ENCODE measurements at regions not wholly inside any gene's neighbourhood (a gene's known extent, or its start where the extent isn't known, plus 50 kb on each side); places are given as distances from the start of the nearest gene placed in this dataset.

GRCh38 chr14:100388103-100389054 is 65.2 kb downstream of the SLC25A47 start (continued):
- TF ChIP-seq CBX3 (IDR thresholded peaks at IDR 0.05; ENCODE audit: low read depth) (no peak), CTCF (IDR thresholded peaks at IDR 0.05 in 2 of 3, conservative IDR thresholded peaks at IDR 0.05 in 1 of 3; ENCODE audit: borderline replicate concordance in 1 of 3, insufficient read depth in 1 of 3, low read depth in 2 of 3, low read length in 2 of 3) (no peak), POLR2A (IDR thresholded peaks at IDR 0.05; ENCODE audit: borderline replicate concordance, extremely low read depth, insufficient read depth, insufficient read length) (no peak), EGR1 (IDR thresholded peaks at IDR 0.05; ENCODE audit: low read depth) (no peak)

GRCh38 chr14:100389497-100390104 is 66.5 kb downstream of the SLC25A47 start:
- Histone ChIP-seq H3K36me3 (ENCODE audit: control insufficient read depth in 1 of 2, insufficient read depth in 2 of 2, low read length in 2 of 2) (no peaks in the 10 kb centered on the region), H2AFZ (ENCODE audit: low read depth, low read length, poor library complexity, severe bottlenecking) (no peak overlapping the region), H3K4me2 (ENCODE audit: low read length) (no peak overlapping the region), H3K9ac (ENCODE audit: low read length) (no peak overlapping the region), H3K79me2 (ENCODE audit: insufficient read depth, low read length) (no peaks in the 10 kb centered on the region), H4K20me1 (ENCODE audit: insufficient read depth) (no peaks in the 10 kb centered on the region), H3K4me3 (replicated peaks in 1 of 2; ENCODE audit: low read depth in 1 of 2, low read length in 2 of 2) (no peak overlapping the region), H3K27ac (ENCODE audit: low read depth, low read length) (no peak overlapping the region), H3K27me3 (ENCODE audit: insufficient read depth, low read length) (no peaks in the 10 kb centered on the region), H3K4me1 (ENCODE audit: control insufficient read depth in 1 of 2, insufficient read depth in 2 of 2, low read length in 2 of 2) (peaks cover 2 to 11% of the 10 kb centered on the region in 2 experiments; a peak in 2 of 4 replicates), H3K9me3 (ENCODE audit: control insufficient read depth in 1 of 2, insufficient read depth in 1 of 2, low read depth in 1 of 2, low read length in 2 of 2) (no peaks in the 10 kb centered on the region), H3K9me2 (ENCODE audit: insufficient read depth) (no peaks in the 10 kb centered on the region)
- DNase-seq (ENCODE audit: low read depth, low spot score): no peak
- RAD21 ChIA-PET (ENCODE audit: low non-redundant PET in 1 of 2, low total read pairs in 2 of 2, uncharacterized antibody in 2 of 2, unreplicated experiment in 2 of 2): no interaction called here
- intact Hi-C loops (cut with micrococcal nuclease): loop anchor here (5.0 to 10.0 kb wide), 2 partner anchors 845 to 1273 kb away; no protein-coding TSS in a partner anchor
- POLR2A ChIA-PET: no interaction called here
- no peak for ATAC-seq
- no peak for TF ChIP-seq ZFX (IDR thresholded peaks at IDR 0.05)
- no peak for TF ChIP-seq CTCF (IDR thresholded peaks at IDR 0.05 in 2 of 3, conservative IDR thresholded peaks at IDR 0.05 in 1 of 3; ENCODE audit: borderline replicate concordance in 1 of 3, insufficient read depth in 1 of 3, low read depth in 2 of 3, low read length in 2 of 3)
- TF ChIP-seq SIN3A (IDR thresholded peaks at IDR 0.05; ENCODE audit: low read depth): no peak
- TF ChIP-seq JUND (IDR thresholded peaks at IDR 0.05): no peak
- no peak for TF ChIP-seq EGR1 (IDR thresholded peaks at IDR 0.05; ENCODE audit: low read depth)
- no peak for TF ChIP-seq POLR2AphosphoS5 (IDR thresholded peaks at IDR 0.05; ENCODE audit: low read depth, low read length)
- TF ChIP-seq REST (IDR thresholded peaks at IDR 0.05; ENCODE audit: low read depth): no peak
- no peak for TF ChIP-seq FOSL1 (IDR thresholded peaks at IDR 0.05; ENCODE audit: low read depth)
- no peak for TF ChIP-seq ZNF274 (IDR thresholded peaks at IDR 0.05; ENCODE audit: low read depth, low read length)
- TF ChIP-seq ATF3 (IDR thresholded peaks at IDR 0.05): no peak
- no peak for TF ChIP-seq YY1 (IDR thresholded peaks at IDR 0.05; ENCODE audit: extremely low read depth, insufficient replicate concordance, low read depth, low read length)
- CTCF ChIA-PET: interaction anchor here (0.7 to 1.6 kb wide), 4 partner anchors 10 to 273 kb away, joined by 3 to 7 read pairs (median 4); no protein-coding TSS in a partner anchor
- no TSS peak for BruUV-seq (replicated peaks)

All from HCT116 (cell line).